A673 (cell line): ENCODE measurements at regions not wholly inside any gene's neighbourhood (a gene's known extent, or its start where the extent isn't known, plus 50 kb on each side); places are given as distances from the start of the nearest gene placed in this dataset.

ENCODE experiments used
- CTCF ChIP-seq: fragments of 300-800, 200-600 bp; sonication (generic); conservative IDR thresholded peaks from 2 replicates; pipeline ENCODE4 v1.5.1; 2017; ENCODE audit warnings: low read depth, mild to moderate bottlenecking, antibody characterized with exemption, low read length, moderate library complexity, mixed read lengths
- EZH2 ChIP-seq: fragments of 200-600 bp; sonication (generic); IDR thresholded peaks from 2 replicates; pipeline ENCODE4 v1.6.1; 2017; ENCODE audit warnings: borderline replicate concordance, low read depth, mild to moderate bottlenecking, mixed read lengths, antibody characterized with exemption, low read length; ENCODE audit not compliant: poor library complexity, severe bottlenecking

- TF ChIP-seq CTCF (no peak), EZH2 (no peak)
These were observed 89.4 kb upstream of the NTRK3 start for GRCh38 chr15:88345962-88346361.
